B cell (primary cell): ENCODE measurements at regions not wholly inside any gene's neighbourhood (a gene's known extent, or its start where the extent isn't known, plus 50 kb on each side); places are given as distances from the start of the nearest gene placed in this dataset.

ENCODE experiments used
- ATAC-seq: fragments of 200-7000 bp; cut with Tn5 transposase; one replicate; pipeline ENCODE4 v1.10.0; 2021; ENCODE audit warnings: low read depth, mild to moderate bottlenecking, moderate number of reproducible peaks, moderate library complexity
- CTCF ChIA-PET: fragments of 350-600 bp; sonication (Branson Sonifier 250); formaldehyde crosslinking; loops from one replicate; lab custom pipeline; 2021; ENCODE audit warnings: antibody characterized with exemption, inconsistent platforms; lab: Charles Lee
- POLR2A ChIA-PET: fragments of 350-600 bp; sonication (Branson Sonifier 250); formaldehyde crosslinking; loops from one replicate; lab custom pipeline; 2021; ENCODE audit warnings: antibody characterized with exemption; lab: Charles Lee
- DNase-seq: peaks from one replicate; pipeline ENCODE4 v3.0.0; 2013
- H2AFZ ChIP-seq: 2 replicates; pipeline ENCODE4 v1.6.1; 2012; ENCODE audit warnings: mild to moderate bottlenecking, low read depth, low read length; ENCODE audit not compliant: insufficient read depth, poor library complexity, severe bottlenecking
- H3K27ac ChIP-seq, 2 donors: 1 replicate in 1 of 2; 2 replicates in 1 of 2; pipeline ENCODE4 v1.5.1; 2012 to 2013; ENCODE audit warnings: low read length in 2 of 2, mild to moderate bottlenecking in 2 of 2, moderate library complexity in 1 of 2
- H3K27me3 ChIP-seq, 4 experiments: fragments of 200-600 bp in 1 of 4; sonication (generic) in 1 of 4; replicated peaks in 1 of 4; 1 replicate in 2 of 4; 2 replicates in 2 of 4; pipeline versions ENCODE4 v1.6.1 to v1.7.0; 2013 to 2016; ENCODE audit warnings: low read length in 3 of 4, mild to moderate bottlenecking in 2 of 4, mixed read lengths in 1 of 4, moderate library complexity in 1 of 4; ENCODE audit not compliant: insufficient read depth in 4 of 4, control insufficient read depth in 3 of 4; ENCODE audit errors: control extremely low read depth in 1 of 4
- H3K36me3 ChIP-seq, 2 experiments: replicated peaks in 1 of 2; 1 replicate in 1 of 2; 2 replicates in 1 of 2; pipeline versions ENCODE4 v1.6.1 to v1.7.1; 2013; ENCODE audit warnings: low read length in 1 of 2; ENCODE audit not compliant: insufficient read depth in 2 of 2, control insufficient read depth in 1 of 2; ENCODE audit errors: control extremely low read depth in 1 of 2, extremely low read depth in 1 of 2
- H3K4me1 ChIP-seq, 2 donors: fragments of 200-600 bp in 1 of 2; sonication (generic) in 1 of 2; 1 replicate in 1 of 2; 2 replicates in 1 of 2; pipeline versions ENCODE4 v1.5.1 to v1.6.1; 2013 to 2017; ENCODE audit warnings: low read length in 2 of 2; ENCODE audit not compliant: control insufficient read depth in 2 of 2, insufficient read depth in 2 of 2
- H3K4me2 ChIP-seq: replicated peaks from 2 replicates; pipeline ENCODE3; 2012; ENCODE audit warnings: mild to moderate bottlenecking, low read depth, low read length; ENCODE audit not compliant: poor library complexity, severe bottlenecking
- H3K4me3 ChIP-seq, 5 experiments: fragments of 200-600 bp in 1 of 5; sonication (generic) in 1 of 5; 1 replicate in 3 of 5; 2 replicates in 2 of 5; pipeline versions ENCODE4 v1.5.1 to v1.7.0; 2011 to 2016; ENCODE audit warnings: low read length in 4 of 5, mild to moderate bottlenecking in 4 of 5, low read depth in 2 of 5, control low read depth in 1 of 5, moderate library complexity in 1 of 5; ENCODE audit not compliant: insufficient read depth in 1 of 5; ENCODE audit errors: control extremely low read depth in 1 of 5, extremely low read depth in 1 of 5
- H3K79me2 ChIP-seq: fragments of 200-600 bp; sonication (generic); one replicate; pipeline ENCODE4 v1.6.0; 2016; ENCODE audit warnings: low read length; ENCODE audit not compliant: control insufficient read depth, insufficient read depth
- H3K9ac ChIP-seq: fragments of 200-600 bp; sonication (generic); 2 replicates; pipeline ENCODE4 v1.6.1; 2017; ENCODE audit warnings: mild to moderate bottlenecking, low read length, moderate library complexity
- H3K9me3 ChIP-seq, 3 donors: one replicate each; pipeline versions ENCODE4 v1.6.1 to v1.7.1; 2013; ENCODE audit warnings: low read length in 2 of 3; ENCODE audit not compliant: control insufficient read depth in 2 of 3, insufficient read depth in 1 of 3; ENCODE audit errors: control extremely low read depth in 1 of 3
- H4K20me1 ChIP-seq: 2 replicates; pipeline ENCODE4 v1.6.0; 2012; ENCODE audit warnings: mild to moderate bottlenecking, low read length; ENCODE audit not compliant: insufficient read depth, control insufficient read depth, poor library complexity, severe bottlenecking
- H3K27ac Mint-ChIP-seq: one replicate; pipeline ENCODE4 v1.8.0; 2021; ENCODE audit warnings: mixed read lengths
- H3K27me3 Mint-ChIP-seq: one replicate; pipeline ENCODE4 v1.8.0; 2021; ENCODE audit warnings: mixed read lengths
- H3K4me1 Mint-ChIP-seq: one replicate; pipeline ENCODE4 v1.8.0; 2021; ENCODE audit warnings: mixed read lengths
- H3K4me3 Mint-ChIP-seq: one replicate; pipeline ENCODE4 v1.8.0; 2021; ENCODE audit warnings: mixed read lengths
- H3K9me3 Mint-ChIP-seq: one replicate; pipeline ENCODE4 v1.8.0; 2022; ENCODE audit warnings: mixed read lengths; ENCODE audit not compliant: insufficient read depth
- CTCF ChIP-seq: fragments of 200-600 bp; IDR thresholded peaks from one replicate; pipeline ENCODE4 v1.8.0; 2022; ENCODE audit warnings: antibody characterized with exemption, mild to moderate bottlenecking
- EZH2 ChIP-seq: IDR thresholded peaks from 2 replicates; pipeline ENCODE4 v1.6.1; 2012; ENCODE audit warnings: borderline replicate concordance, low read depth, mild to moderate bottlenecking, moderate library complexity, low read length; ENCODE audit not compliant: insufficient read depth, poor library complexity, severe bottlenecking
- WGBS: methylation state at CpG from one replicate; pipeline ENCODE4 v1.1.5; 2013; ENCODE audit warnings: missing lambda C conversion rate; ENCODE audit not compliant: insufficient coverage; 5-methylcytosine and 5-hydroxymethylcytosine counted together
- intact Hi-C: fragments of 100-400 bp; cut with micrococcal nuclease; formaldehyde crosslinking; loops from one replicate; pipeline ENCODE4 v1.10.0; 2022

- Histone ChIP-seq H3K4me2 (no peak overlapping the region), H3K9ac (no peak overlapping the region), H2AFZ (no peak overlapping the region), H3K36me3 (no peaks in the 10 kb centered on the region), H3K27me3 (no peaks in the 10 kb centered on the region), H3K27ac (no peak overlapping the region), H3K9me3 (peaks cover 0 to 23% (median 0%) of the 10 kb centered on the region in 3 donors), H3K4me3 (no peak overlapping the region), H3K79me2 (no peaks in the 10 kb centered on the region), H3K4me1 (no peaks in the 10 kb centered on the region), H4K20me1 (no peaks in the 10 kb centered on the region)
- no peaks in the 10 kb centered on the region for H3K4me1 Mint-ChIP-seq
- WGBS = 94% methylated on average over 4 of the region's 8 CpGs
- DNase-seq = no peak
- no peaks in the 10 kb centered on the region for H3K9me3 Mint-ChIP-seq
- CTCF ChIA-PET = no interaction called here
- H3K27ac Mint-ChIP-seq = no peak overlapping the region
- no peak for ATAC-seq
- H3K27me3 Mint-ChIP-seq = no peaks in the 10 kb centered on the region
- POLR2A ChIA-PET = no interaction called here
- TF ChIP-seq CTCF = no peak
- TF ChIP-seq EZH2 = no peak
- intact Hi-C loops = no loop called here
- no peak overlapping the region for H3K4me3 Mint-ChIP-seq
These were observed 619.4 kb upstream of the CDH4 start for GRCh38 chr20:60632391-60633262.

GRCh38 chr20:60634491-60635172 is 617.4 kb upstream of the CDH4 start:
- Mint-ChIP-seq H3K4me1 (no peaks in the 10 kb centered on the region), H3K27ac (no peak overlapping the region), H3K4me3 (no peak overlapping the region), H3K27me3 (no peaks in the 10 kb centered on the region), H3K9me3 (peaks cover 2% of the 10 kb centered on the region)
- POLR2A ChIA-PET = no interaction called here
- Histone ChIP-seq H3K4me3 (no peak overlapping the region), H2AFZ (no peak overlapping the region), H3K79me2 (no peaks in the 10 kb centered on the region), H3K36me3 (no peaks in the 10 kb centered on the region), H4K20me1 (no peaks in the 10 kb centered on the region), H3K9ac (no peak overlapping the region), H3K4me1 (no peaks in the 10 kb centered on the region), H3K9me3 (peaks cover 0 to 21% (median 0%) of the 10 kb centered on the region in 3 donors), H3K4me2 (no peak overlapping the region), H3K27me3 (no peaks in the 10 kb centered on the region), H3K27ac (no peak overlapping the region)
- intact Hi-C loops = no loop called here
- no peak for DNase-seq
- 94% methylated on average over 15 of the region's 19 CpGs for whole genome bisulfite sequencing
- CTCF ChIA-PET = no interaction called here
- ATAC-seq = no peak
- no peak for TF ChIP-seq CTCF
